GM18507 (cell line): ENCODE measurements at regions not wholly inside any gene's neighbourhood (a gene's known extent, or its start where the extent isn't known, plus 50 kb on each side); places are given as distances from the start of the nearest gene placed in this dataset.

Experiments
- DNase-seq: peaks from one replicate; pipeline ENCODE4 v3.0.0; 2011; ENCODE audit warnings: low read depth; ENCODE audit not compliant: insufficient read length; ENCODE audit errors: extremely low spot score
- FAIRE-seq: peaks from 2 replicates; lab custom pipeline; 2011; peaks lifted over from hg19 to GRCh38; lab: Jason Lieb, UNC

- DNase-seq (no peak), FAIRE-seq (no peak)
These were observed 1177.9 kb downstream of the ARAP2 start for GRCh38 chr4:35066406-35066805.

- FAIRE-seq: no peak
- no peak for DNase-seq
These were observed 1163.5 kb downstream of the ARAP2 start for GRCh38 chr4:35080799-35081198.

- DNase-seq (no peak), FAIRE-seq (no peak)
These were observed 1157.1 kb downstream of the ARAP2 start for GRCh38 chr4:35087218-35087617.

GRCh38 chr4:35100932-35101331 lies 1143.4 kb downstream of the ARAP2 start:
- FAIRE-seq: no peak
- no peak for DNase-seq

GRCh38 chr4:35102066-35102465 lies 1142.2 kb downstream of the ARAP2 start:
- DNase-seq: no peak
- no peak for FAIRE-seq

- FAIRE-seq: no peak
These were observed 1138.8 kb downstream of the ARAP2 start for GRCh38 chr4:35105486-35105885.

GRCh38 chr4:35106091-35106734 lies 1138.1 kb downstream of the ARAP2 start:
- FAIRE-seq (no peak), DNase-seq (no peak)

More at GRCh38 chr4:35105486-35105885, 1138.8 kb downstream of the ARAP2 start:
- DNase-seq: no peak

GRCh38 chr4:35124106-35124505 lies 1120.2 kb downstream of the ARAP2 start:
- DNase-seq (no peak), FAIRE-seq (no peak)

- no peak for DNase-seq
- FAIRE-seq: no peak
These were observed 1118.2 kb downstream of the ARAP2 start for GRCh38 chr4:35125995-35126712.

GRCh38 chr4:35138449-35138848 lies 1105.9 kb downstream of the ARAP2 start:
- DNase-seq (no peak), FAIRE-seq (no peak)

GRCh38 chr4:35147761-35148160 lies 1096.6 kb downstream of the ARAP2 start:
- FAIRE-seq: no peak
- no peak for DNase-seq

- FAIRE-seq (no peak), DNase-seq (no peak)
These were observed 1092.3 kb downstream of the ARAP2 start for GRCh38 chr4:35151816-35152572.

- FAIRE-seq (no peak), DNase-seq (no peak)
These were observed 1081.1 kb downstream of the ARAP2 start for GRCh38 chr4:35163168-35163567.

- FAIRE-seq (no peak), DNase-seq (no peak)
These were observed 1080.3 kb downstream of the ARAP2 start for GRCh38 chr4:35164063-35164462.

GRCh38 chr4:35166466-35166865 lies 1077.8 kb downstream of the ARAP2 start:
- DNase-seq: no peak
- no peak for FAIRE-seq

- FAIRE-seq: no peak
- DNase-seq: no peak
These were observed 1076.9 kb downstream of the ARAP2 start for GRCh38 chr4:35167385-35167784.

GRCh38 chr4:35175487-35175886 lies 1068.8 kb downstream of the ARAP2 start:
- DNase-seq (no peak), FAIRE-seq (no peak)

GRCh38 chr4:35175894-35176293 lies 1068.4 kb downstream of the ARAP2 start:
- FAIRE-seq: no peak
- DNase-seq: no peak

- FAIRE-seq (no peak), DNase-seq (no peak)
These were observed 1061.9 kb downstream of the ARAP2 start for GRCh38 chr4:35182451-35182850.

GRCh38 chr4:35189988-35190613 lies 1054.2 kb downstream of the ARAP2 start:
- DNase-seq (no peak), FAIRE-seq (no peak)
